ENCODE measurements at regions not wholly inside any gene's neighbourhood (a gene's known extent, or its start where the extent isn't known, plus 50 kb on each side); places are given as distances from the start of the nearest gene placed in this dataset.

DNA sequence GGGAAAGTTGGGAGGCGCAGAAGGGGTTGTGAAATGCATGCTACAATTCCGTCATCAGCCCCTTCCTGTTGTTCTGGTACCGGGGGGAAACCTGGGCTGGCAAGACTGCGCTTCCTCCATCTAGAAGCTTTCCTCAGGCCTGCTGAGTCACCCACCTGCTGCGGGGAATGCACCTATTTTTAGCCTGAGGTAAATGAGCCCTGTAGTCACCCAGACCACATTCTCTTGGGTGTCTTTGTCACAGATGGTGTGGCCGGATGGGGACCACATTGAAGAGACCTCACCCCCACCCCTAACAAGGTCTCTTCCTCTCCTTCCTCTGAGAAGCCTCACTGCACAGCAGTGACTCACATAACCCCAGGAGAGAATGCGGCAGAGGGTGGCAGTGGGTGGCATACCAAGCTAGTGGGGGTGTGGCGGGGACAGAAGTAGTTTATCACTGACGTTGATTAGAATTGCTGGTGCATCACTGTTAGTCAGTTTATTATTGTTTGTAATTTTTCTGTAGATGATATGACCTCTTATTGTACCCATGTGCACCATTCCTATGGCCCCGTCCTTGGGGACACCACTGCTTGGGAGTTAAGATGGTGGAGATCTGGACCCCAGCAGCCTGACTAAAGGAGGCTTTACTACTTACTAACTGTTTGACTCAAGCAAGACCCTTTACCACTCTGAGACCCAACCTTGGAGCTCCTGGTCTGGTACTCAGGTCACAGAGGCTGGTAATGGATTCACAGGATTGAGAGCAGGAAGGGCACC is 83.0 kb upstream of the DUSP5 start:
- intact Hi-C loops (cut with DNase I; ENCODE audit: low total_unique reads), result no loop called here

DNA sequence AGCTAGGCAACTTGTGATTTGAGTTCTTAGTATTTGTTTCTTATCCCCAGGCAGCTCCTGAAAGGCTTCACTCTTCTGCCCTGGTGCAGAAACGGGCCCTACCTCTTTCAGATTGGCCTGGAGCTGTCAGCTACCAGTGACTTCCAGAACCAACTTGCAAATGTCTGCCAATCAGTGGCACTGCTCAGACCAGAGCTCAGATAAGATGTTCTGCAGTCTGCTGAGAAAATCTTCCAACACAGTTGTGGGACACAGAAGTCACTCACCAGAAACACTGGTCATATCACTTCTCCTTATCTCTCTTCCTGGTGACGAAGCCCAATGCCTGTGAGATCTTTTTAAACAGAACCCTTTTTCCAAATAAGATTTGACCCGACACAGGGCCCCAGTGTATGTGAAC is 81.9 kb upstream of the DUSP5 start:
- 56 to 58% methylated on average over 3 of the region's 3 CpGs for WGBS, 2 donors
- DNase-seq (ENCODE audit: low spot score in 2 of 2), result no peak
- intact Hi-C loops (cut with DNase I; ENCODE audit: low total_unique reads), result no loop called here
- no peak overlapping the region for H3K4me3 ChIP-seq (ENCODE audit: low read depth, poor library complexity, severe bottlenecking)
- TF ChIP-seq, protein P1, sequence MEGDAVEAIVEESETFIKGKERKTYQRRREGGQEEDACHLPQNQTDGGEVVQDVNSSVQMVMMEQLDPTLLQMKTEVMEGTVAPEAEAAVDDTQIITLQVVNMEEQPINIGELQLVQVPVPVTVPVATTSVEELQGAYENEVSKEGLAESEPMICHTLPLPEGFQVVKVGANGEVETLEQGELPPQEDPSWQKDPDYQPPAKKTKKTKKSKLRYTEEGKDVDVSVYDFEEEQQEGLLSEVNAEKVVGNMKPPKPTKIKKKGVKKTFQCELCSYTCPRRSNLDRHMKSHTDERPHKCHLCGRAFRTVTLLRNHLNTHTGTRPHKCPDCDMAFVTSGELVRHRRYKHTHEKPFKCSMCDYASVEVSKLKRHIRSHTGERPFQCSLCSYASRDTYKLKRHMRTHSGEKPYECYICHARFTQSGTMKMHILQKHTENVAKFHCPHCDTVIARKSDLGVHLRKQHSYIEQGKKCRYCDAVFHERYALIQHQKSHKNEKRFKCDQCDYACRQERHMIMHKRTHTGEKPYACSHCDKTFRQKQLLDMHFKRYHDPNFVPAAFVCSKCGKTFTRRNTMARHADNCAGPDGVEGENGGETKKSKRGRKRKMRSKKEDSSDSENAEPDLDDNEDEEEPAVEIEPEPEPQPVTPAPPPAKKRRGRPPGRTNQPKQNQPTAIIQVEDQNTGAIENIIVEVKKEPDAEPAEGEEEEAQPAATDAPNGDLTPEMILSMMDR (IDR thresholded peaks at IDR 0.05), result no peak

More for the DNA sequence above, 83.0 kb upstream of the DUSP5 start:
- TF ChIP-seq POLR2A (IDR thresholded peaks at IDR 0.05), result no peak
- TF ChIP-seq, protein P1 (IDR thresholded peaks at IDR 0.05), result no peak
- H3K4me3 ChIP-seq (ENCODE audit: low read depth, poor library complexity, severe bottlenecking), result no peak overlapping the region
- DNase-seq (ENCODE audit: low spot score in 2 of 2), result no peak
- WGBS, 2 donors, result 55 to 59% methylated on average over 10 of the region's 10 CpGs

DNA sequence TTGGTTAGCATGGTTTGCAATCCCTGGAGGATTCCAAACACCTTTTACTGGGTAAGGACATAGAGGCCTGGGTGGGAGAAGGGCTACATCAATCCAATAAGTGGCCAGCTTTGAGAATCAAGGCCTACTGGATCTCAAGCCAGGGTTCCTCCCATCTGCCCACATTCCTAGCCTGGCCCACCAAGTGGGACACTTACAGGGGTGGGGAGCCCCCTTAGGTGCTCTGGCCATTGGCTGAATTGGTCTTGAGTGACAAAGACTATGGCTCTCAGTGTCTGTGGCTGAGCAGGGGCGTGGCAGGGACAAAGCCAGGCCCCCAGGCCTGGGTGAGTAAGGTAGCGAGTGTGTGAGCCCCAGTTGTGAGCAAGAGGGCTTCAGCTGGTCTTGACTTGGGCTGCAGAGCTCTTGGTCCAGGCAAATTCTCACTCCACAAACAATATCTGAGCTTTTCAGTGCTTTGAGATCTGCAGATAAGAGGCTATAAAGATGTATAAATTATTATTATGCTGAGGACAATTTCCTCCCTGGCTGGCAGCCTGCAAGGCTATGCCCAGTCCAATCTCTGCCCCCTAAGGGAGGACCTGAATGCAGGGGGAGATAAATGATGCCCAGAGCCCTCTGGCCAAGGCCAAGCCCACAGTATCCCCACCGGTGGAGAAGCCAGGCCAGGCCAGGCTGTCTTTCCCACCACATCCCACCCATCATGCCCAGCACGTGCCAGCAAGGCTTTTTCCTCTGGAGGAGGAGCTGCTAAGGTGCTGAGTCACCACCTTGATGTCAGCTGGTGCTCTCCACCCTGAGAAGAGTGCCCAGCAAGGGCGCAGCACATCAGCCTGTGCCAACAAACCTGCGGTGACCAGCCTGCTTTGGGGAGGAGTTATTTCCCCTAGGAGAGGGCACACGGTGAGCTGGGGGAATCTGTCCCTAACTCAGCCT is 80.7 kb upstream of the DUSP5 start:
- WGBS, 2 donors, result 52% methylated on average over 7 of the region's 7 CpGs
- TF ChIP-seq, protein P1 (IDR thresholded peaks at IDR 0.05), result no peak
- TF ChIP-seq POLR2A (IDR thresholded peaks at IDR 0.05), result no peak
- H3K4me3 ChIP-seq (ENCODE audit: low read depth, poor library complexity, severe bottlenecking), result no peak overlapping the region
- intact Hi-C loops (cut with DNase I; ENCODE audit: low total_unique reads), result no loop called here
- DNase-seq (ENCODE audit: low spot score in 2 of 2), result no peak

DNA sequence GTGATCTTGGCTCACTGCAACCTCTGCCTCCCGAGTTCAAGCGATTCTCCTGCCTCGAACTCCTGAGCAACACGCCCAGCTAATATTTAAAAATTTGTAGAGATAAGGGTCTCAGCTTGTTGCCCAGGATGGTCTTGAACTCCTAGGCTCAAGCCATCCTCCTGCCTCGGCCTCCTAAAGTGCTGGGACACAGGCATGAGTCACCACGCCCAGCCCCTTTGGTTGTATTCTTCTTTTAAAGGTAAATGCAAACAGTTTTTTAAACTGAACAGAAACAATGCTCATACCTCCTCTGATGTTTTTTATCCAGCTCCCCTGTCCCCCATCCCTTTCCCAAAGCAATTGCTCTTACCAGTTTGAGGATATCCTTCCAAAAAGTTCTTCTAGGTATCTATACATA is 79.5 kb upstream of the DUSP5 start:
- H3K4me3 ChIP-seq (ENCODE audit: low read depth, poor library complexity, severe bottlenecking), result no peak overlapping the region
- DNase-seq (ENCODE audit: low spot score in 2 of 2), result no peak
- TF ChIP-seq, protein P1 (IDR thresholded peaks at IDR 0.05), result no peak
- no peak for TF ChIP-seq POLR2A (IDR thresholded peaks at IDR 0.05)
- WGBS, 2 donors, result 75 to 84% methylated on average over 6 of the region's 6 CpGs
- intact Hi-C loops (cut with DNase I; ENCODE audit: low total_unique reads), result no loop called here

DNA sequence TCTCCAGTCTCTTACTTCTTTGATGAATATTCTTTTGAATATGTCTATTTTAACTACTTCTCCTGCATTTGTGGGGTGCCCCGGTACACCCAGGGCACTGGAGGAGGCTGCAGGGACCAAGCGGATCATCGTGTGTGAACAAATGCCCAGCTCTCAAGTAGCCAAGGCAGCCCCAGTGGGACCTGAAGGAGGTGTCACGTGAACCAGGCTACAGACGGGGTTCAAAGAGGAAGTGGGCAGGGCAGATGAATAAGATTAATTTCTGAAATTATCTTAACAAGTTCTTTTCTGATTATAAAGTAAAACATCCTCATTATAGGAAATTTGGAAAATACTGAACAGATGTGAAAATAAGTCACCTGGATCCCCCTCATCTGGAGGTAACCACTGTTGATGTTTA is 78.4 kb upstream of the DUSP5 start:
- H3K4me3 ChIP-seq (ENCODE audit: low read depth, poor library complexity, severe bottlenecking), result no peak overlapping the region
- WGBS, 2 donors, result 72 to 84% methylated on average over 5 of the region's 5 CpGs
- intact Hi-C loops (cut with DNase I; ENCODE audit: low total_unique reads), result no loop called here
- no peak for DNase-seq (ENCODE audit: low spot score in 2 of 2)
- TF ChIP-seq, protein P1 (IDR thresholded peaks at IDR 0.05), result no peak
- TF ChIP-seq POLR2A (IDR thresholded peaks at IDR 0.05), result no peak
